ENCODE measurements at regions not wholly inside any gene's neighbourhood (a gene's known extent, or its start where the extent isn't known, plus 50 kb on each side); places are given as distances from the start of the nearest gene placed in this dataset.

- H3K4me3 Mint-ChIP-seq (ENCODE audit: unreplicated experiment) = no peak overlapping the region
- BruUV-seq (replicated peaks) = no TSS peak
- H3K36me3 Mint-ChIP-seq (ENCODE audit: insufficient read depth, unreplicated experiment) = no peaks in the 10 kb centered on the region
- DNase-seq (ENCODE audit: unreplicated experiment) = no peak
- TF ChIP-seq CTCF (IDR thresholded peaks at IDR 0.05; ENCODE audit: unreplicated experiment) = no peak
- CTCF ChIA-PET = interaction anchor here (0.6 kb wide), 2 partner anchors 80 to 1439 kb away, joined by 3 to 6 read pairs; no protein-coding TSS in a partner anchor
- H3K27me3 Mint-ChIP-seq (ENCODE audit: insufficient read depth, unreplicated experiment) = no peaks in the 10 kb centered on the region
- H3K9me3 Mint-ChIP-seq (ENCODE audit: unreplicated experiment) = no peaks in the 10 kb centered on the region
- H3K4me1 Mint-ChIP-seq (ENCODE audit: insufficient read depth, unreplicated experiment) = peaks cover 13% of the 10 kb centered on the region
- POLR2A ChIA-PET = no interaction called here
- H3K27ac Mint-ChIP-seq (ENCODE audit: low read depth, unreplicated experiment) = no peak overlapping the region
- intact Hi-C loops (cut with micrococcal nuclease) = no loop called here
Observed at GRCh38 chr4:23036503-23036902, 343.8 kb downstream of the GBA3 start.

GRCh38 chr4:23035521-23036056 lies 342.9 kb downstream of the GBA3 start:
- no peak for TF ChIP-seq CTCF (IDR thresholded peaks at IDR 0.05; ENCODE audit: unreplicated experiment)
- no peaks in the 10 kb centered on the region for H3K9me3 Mint-ChIP-seq (ENCODE audit: unreplicated experiment)
- no peak for DNase-seq (ENCODE audit: unreplicated experiment)
- intact Hi-C loops (cut with micrococcal nuclease) = no loop called here
- H3K27ac Mint-ChIP-seq (ENCODE audit: low read depth, unreplicated experiment) = no peak overlapping the region
- no peaks in the 10 kb centered on the region for H3K36me3 Mint-ChIP-seq (ENCODE audit: insufficient read depth, unreplicated experiment)
- CTCF ChIA-PET = interaction anchor here (0.7 kb wide), 1 partner anchor 87 kb away, joined by 4 read pairs; no protein-coding TSS in a partner anchor
- POLR2A ChIA-PET = no interaction called here
- no TSS peak for BruUV-seq (replicated peaks)
- H3K27me3 Mint-ChIP-seq (ENCODE audit: insufficient read depth, unreplicated experiment) = no peaks in the 10 kb centered on the region
- peaks cover 13% of the 10 kb centered on the region for H3K4me1 Mint-ChIP-seq (ENCODE audit: insufficient read depth, unreplicated experiment)
- no peak overlapping the region for H3K4me3 Mint-ChIP-seq (ENCODE audit: unreplicated experiment)

- ChIA-PET POLR2A (no interaction called here), CTCF (interaction anchor here (0.6 kb wide), 1 partner anchor 9 kb away, joined by 4 read pairs; no protein-coding TSS in a partner anchor)
- no peak overlapping the region for H3K4me3 Mint-ChIP-seq (ENCODE audit: unreplicated experiment)
- intact Hi-C loops (cut with micrococcal nuclease) = no loop called here
- no peak overlapping the region for H3K27ac Mint-ChIP-seq (ENCODE audit: low read depth, unreplicated experiment)
- peaks cover 6% of the 10 kb centered on the region for H3K4me1 Mint-ChIP-seq (ENCODE audit: insufficient read depth, unreplicated experiment)
- no peaks in the 10 kb centered on the region for H3K27me3 Mint-ChIP-seq (ENCODE audit: insufficient read depth, unreplicated experiment)
- no peak for TF ChIP-seq CTCF (IDR thresholded peaks at IDR 0.05; ENCODE audit: unreplicated experiment)
- no peaks in the 10 kb centered on the region for H3K9me3 Mint-ChIP-seq (ENCODE audit: unreplicated experiment)
- no peak for DNase-seq (ENCODE audit: unreplicated experiment)
- no peaks in the 10 kb centered on the region for H3K36me3 Mint-ChIP-seq (ENCODE audit: insufficient read depth, unreplicated experiment)
- no TSS peak for BruUV-seq (replicated peaks)
Observed at GRCh38 chr4:23034731-23035130, 342.0 kb downstream of the GBA3 start.

GRCh38 chr4:23033796-23034195 lies 341.1 kb downstream of the GBA3 start:
- Mint-ChIP-seq H3K9me3 (ENCODE audit: unreplicated experiment) (no peaks in the 10 kb centered on the region), H3K4me1 (ENCODE audit: insufficient read depth, unreplicated experiment) (no peaks in the 10 kb centered on the region), H3K4me3 (ENCODE audit: unreplicated experiment) (no peak overlapping the region), H3K36me3 (ENCODE audit: insufficient read depth, unreplicated experiment) (no peaks in the 10 kb centered on the region), H3K27me3 (ENCODE audit: insufficient read depth, unreplicated experiment) (no peaks in the 10 kb centered on the region), H3K27ac (ENCODE audit: low read depth, unreplicated experiment) (no peak overlapping the region)
- ChIA-PET POLR2A (no interaction called here), CTCF (no interaction called here)
- no peak for TF ChIP-seq CTCF (IDR thresholded peaks at IDR 0.05; ENCODE audit: unreplicated experiment)
- no peak for DNase-seq (ENCODE audit: unreplicated experiment)
- BruUV-seq (replicated peaks) = no TSS peak
- intact Hi-C loops (cut with micrococcal nuclease) = no loop called here
